ENCODE measurements at regions not wholly inside any gene's neighbourhood (a gene's known extent, or its start where the extent isn't known, plus 50 kb on each side); places are given as distances from the start of the nearest gene placed in this dataset.

DNA sequence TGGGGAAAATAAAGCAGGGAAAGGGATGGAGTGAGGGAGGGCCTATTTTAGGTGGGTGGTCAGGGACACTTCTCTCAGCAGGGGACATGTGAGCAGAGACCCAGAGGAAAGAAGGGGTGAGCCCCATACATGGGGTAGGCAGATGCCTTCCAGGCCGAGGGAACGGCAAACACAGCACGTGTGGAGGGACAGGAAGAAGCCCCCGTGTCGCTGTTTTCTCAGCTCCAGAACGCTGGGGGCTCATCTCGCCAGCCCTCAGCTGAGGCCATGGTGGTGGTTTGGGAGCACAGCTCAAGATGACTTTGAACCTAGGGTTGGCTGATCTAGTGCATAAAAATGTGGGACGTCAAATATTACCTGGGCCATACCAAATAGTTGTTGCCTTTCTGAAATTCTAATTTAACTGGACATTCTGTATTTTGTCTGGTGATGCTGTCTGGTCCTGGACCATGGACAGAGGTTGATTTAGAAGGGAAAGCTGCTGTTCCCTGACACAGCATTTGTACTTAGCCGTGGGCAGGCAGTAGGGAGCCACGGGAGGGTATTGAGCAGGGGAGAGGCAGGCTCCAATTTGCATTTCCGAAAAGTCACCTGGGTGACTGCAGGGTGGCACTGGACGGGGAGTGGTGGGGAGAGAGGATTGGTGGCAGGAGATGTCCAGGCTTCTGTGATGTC, 53.1 kb upstream of the RUNX3 start:
- TF ChIP-seq, protein P1, sequence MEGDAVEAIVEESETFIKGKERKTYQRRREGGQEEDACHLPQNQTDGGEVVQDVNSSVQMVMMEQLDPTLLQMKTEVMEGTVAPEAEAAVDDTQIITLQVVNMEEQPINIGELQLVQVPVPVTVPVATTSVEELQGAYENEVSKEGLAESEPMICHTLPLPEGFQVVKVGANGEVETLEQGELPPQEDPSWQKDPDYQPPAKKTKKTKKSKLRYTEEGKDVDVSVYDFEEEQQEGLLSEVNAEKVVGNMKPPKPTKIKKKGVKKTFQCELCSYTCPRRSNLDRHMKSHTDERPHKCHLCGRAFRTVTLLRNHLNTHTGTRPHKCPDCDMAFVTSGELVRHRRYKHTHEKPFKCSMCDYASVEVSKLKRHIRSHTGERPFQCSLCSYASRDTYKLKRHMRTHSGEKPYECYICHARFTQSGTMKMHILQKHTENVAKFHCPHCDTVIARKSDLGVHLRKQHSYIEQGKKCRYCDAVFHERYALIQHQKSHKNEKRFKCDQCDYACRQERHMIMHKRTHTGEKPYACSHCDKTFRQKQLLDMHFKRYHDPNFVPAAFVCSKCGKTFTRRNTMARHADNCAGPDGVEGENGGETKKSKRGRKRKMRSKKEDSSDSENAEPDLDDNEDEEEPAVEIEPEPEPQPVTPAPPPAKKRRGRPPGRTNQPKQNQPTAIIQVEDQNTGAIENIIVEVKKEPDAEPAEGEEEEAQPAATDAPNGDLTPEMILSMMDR (IDR thresholded peaks at IDR 0.05 in 8 of 11, conservative IDR thresholded peaks at IDR 0.05 in 3 of 11), result no peak
- TF ChIP-seq POLR2A (IDR thresholded peaks at IDR 0.05), result no peak
- no peak for TF ChIP-seq POLR2AphosphoS5 (IDR thresholded peaks at IDR 0.05)

Measured in spleen (tissue), 7 donors.